ENCODE measurements at regions not wholly inside any gene's neighbourhood (a gene's known extent, or its start where the extent isn't known, plus 50 kb on each side); places are given as distances from the start of the nearest gene placed in this dataset.

DNA sequence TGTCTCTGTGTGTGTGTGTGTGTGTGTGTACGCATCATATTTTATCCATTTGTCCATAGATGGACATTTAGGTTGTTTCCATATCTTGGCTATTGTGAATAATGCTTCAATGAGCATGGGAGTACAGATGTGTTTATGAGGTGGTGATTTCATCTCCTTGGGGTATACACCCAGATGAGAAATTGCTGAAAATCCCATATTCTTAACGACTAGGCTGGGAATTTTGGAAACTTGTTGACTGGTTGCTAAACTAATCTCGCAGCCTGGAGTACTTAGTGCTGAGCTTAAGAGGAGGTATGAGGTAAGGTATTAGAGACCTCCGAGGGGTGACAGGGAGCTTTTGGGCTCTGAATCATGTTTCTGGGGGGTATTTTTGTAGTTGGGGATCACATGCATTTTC, 66.0 kb upstream of the SPRED2 start:
- DNase-seq: no peak

GRCh38 chr2:65495251-65495877, 63.0 kb upstream of the SPRED2 start:
- DNase-seq: no peak

GRCh38 chr2:65494078-65494477, 61.7 kb upstream of the SPRED2 start:
- DNase-seq: no peak

DNA sequence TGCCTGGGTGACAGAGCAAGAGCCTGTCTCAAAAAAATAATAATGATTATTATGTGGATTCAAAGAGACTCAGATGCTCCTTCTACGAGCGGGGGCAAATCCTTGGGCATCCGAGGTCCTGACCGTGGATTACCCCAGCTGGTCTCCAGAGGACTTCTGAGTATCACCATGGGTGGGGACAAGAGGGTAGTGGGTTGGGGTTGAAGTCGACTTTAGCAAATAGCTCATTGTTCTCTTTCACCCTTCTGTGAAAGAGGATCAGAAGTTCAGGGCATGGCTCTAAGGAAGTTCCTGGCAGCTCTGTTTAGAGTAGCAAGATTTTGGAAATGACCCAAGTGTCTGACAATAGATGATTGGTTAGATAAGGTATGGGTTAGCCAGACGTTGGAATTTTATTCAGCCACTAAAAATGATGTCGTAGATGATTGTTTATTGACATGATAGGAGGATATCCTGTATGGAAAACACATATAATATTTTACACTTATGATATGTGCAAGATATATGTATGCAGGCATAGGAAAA, 59.0 kb upstream of the SPRED2 start:
- DNase-seq: no peak

- DNase-seq: no peak
These were observed 57.8 kb upstream of the SPRED2 start for GRCh38 chr2:65490222-65490621.

DNA sequence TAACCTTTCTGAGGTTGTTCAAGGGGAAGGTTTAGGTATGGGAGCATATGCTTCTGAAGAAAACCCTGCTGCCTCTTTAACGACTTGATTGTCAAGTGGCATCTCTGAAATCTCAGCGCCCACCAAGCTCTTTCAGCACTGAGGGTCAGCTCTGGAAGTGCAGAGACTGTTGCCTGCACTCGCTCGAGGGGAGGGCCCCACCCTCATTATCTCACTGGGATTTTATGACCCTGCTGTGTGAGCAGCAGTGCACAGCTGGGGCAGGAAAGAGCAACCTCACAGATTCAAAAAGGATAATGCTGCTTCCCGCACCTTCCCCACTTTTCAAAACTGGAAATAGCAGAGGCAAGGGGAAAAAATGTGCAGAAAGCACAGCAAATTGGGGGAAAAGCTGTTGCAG, 56.9 kb upstream of the SPRED2 start:
- no peak for DNase-seq

DNA sequence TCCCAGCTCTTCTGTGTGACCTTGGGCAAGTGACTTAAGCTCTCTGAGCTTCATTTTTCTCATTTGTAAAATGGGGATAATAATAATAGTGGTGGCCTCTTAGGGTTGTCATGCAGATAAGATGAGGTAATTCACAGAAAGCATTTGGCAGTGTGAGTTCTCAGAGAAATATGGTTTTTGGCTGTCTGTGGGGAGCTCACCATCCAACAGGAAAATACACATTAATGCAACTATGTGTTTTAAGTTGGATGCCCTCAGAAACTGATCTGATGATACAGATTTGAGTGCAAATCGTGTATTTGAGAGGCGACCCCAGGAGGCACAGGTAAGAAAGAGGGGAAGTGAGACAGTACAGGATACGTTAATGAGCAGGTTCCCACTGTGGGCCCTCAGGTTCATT, 56.1 kb upstream of the SPRED2 start:
- DNase-seq: no peak

GRCh38 chr2:65487404-65487803, 55.0 kb upstream of the SPRED2 start:
- DNase-seq: no peak

- no peak for DNase-seq
These were observed 54.4 kb upstream of the SPRED2 start for GRCh38 chr2:65486802-65487201.

DNA sequence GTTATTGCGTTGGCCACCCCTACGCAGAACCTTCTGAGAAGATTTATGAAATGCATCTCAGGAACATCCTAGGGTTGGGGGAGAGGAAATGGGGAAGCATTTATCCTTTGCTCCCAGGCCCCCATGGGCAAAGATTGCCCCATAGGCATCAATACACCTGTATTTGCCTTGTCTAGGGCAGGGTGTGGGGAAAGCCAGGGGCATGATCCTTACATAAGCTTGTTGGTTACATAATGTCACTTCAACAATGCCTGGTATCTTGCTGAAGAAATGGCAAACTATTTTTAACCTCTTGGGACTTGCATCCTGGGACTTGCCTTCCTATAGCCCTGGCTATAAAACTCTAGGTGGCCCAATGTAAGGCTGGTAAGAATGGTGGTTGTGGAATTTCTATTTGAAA, 53.9 kb upstream of the SPRED2 start:
- no peak for DNase-seq

DNA sequence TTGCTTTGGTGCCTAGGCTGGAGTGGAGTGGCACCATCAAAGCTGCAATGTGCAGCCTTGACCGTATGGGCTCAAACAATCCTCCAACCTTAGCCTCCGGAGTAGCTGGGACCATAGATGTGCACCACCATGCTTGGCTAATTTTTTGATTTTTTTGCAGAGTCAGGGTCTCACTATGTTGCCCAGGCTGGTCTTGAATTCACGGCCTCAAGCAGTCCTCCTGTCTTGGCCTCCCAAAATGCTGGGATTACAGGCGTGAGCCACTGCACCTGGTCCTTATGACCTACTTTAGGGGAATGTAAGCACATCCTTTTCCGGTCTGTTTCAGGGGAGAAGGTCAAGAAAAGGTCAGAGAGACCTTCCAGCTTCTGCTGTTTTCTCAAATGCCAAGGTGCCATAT, 53.4 kb upstream of the SPRED2 start:
- DNase-seq: no peak

- no peak for DNase-seq
These were observed 51.4 kb upstream of the SPRED2 start for GRCh38 chr2:65483763-65484162.

DNA sequence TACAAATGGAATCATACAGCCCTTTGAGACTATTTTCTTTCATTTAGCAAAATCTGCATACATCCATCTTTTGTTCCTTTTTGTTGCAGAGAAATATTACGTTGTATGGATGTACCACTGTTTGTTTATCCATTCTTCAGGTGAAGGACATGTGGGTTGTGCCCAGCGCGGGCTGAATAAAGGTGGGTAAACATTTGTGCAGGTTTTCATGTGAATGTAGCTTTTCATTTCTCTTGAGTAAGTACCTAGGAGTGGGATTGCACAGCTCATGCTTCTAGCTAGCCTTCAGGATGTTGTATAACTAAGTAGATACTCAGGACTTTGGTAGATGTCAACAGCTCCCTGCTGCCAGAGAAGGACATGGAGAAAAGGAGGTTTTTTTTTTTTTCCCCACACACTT, 50.6 kb upstream of the SPRED2 start:
- no peak for DNase-seq

All from left kidney (tissue), 1 donor.